ENCODE measurements at regions not wholly inside any gene's neighbourhood (a gene's known extent, or its start where the extent isn't known, plus 50 kb on each side); places are given as distances from the start of the nearest gene placed in this dataset.

DNA sequence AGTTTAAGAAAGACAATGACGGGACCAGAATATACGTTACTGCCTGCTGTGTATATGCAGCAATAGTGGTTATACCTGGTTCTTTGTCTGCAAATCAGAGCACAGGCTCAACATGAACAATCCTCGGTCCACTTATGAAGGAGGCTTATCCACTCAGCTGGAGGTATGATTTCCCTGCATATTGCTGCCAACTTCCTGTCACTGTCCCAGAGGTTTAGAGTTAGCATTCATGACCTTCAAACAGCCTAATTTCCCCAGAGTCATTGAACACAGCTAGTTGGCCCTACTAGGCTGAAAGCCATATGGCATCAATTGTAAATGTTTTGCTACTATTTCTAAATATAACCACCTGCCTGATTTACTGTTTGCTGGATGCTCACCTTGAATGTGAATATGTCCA lies 224.9 kb upstream of the ZNF717 start:
- DNase-seq (ENCODE audit: low spot score): no peak

DNA sequence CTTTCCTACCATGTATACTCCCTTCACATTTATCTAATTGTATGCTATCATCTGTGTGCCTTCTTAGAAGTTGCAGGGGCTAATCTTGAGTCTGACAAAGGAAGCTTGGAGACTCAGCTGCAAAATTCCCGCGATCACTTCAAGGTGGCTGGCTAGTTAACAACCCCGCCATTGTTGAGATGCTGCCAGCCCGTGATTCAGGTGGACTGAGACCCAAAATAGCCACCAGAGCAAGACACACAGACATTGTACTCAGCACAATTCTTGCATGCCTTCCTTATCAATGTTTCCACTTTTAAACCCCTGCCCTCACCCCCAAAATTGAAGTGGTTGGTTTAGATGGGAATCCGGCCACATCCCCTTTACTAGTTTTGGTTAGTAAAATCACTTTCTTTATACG lies 225.8 kb upstream of the ZNF717 start:
- no peak for DNase-seq (ENCODE audit: low spot score)

DNA sequence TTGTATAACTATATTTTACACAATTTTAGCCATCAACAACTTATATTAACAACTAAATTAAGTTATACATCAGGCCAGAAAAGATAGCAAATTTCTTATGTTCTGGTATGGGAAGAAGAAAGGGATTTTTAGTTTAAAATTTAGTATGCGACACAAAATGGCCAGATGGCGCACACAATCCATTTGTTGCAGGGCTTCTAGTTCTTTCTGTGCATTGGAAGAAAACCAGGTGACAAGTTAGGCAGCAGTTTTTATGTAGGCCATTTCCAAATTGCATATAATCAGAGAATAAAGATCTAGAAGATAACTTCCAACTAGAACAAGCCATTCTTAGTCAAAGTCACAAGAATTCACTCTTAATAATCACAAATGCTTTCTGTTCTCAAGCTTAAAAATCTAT lies 230.1 kb upstream of the ZNF717 start:
- DNase-seq (ENCODE audit: low spot score): no peak

DNA sequence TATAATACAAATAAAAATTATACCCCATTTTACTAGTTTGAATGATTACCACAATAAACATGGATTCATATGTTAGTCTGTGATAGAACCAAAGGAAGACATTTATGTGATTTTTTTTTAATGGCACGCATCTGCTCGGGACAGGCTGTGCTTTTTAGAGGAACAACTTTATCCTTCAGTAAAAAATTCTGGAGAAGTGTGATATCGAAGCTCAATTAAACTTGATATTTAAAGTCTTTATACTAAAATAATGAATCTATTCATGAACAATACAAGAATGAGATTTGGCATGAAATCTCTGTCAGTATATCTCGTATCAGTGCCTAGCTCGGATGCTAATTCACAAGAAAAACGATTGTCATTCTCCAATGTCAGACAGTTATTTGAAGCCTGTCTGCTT lies 230.8 kb upstream of the ZNF717 start:
- no peak for DNase-seq (ENCODE audit: low spot score)

DNA sequence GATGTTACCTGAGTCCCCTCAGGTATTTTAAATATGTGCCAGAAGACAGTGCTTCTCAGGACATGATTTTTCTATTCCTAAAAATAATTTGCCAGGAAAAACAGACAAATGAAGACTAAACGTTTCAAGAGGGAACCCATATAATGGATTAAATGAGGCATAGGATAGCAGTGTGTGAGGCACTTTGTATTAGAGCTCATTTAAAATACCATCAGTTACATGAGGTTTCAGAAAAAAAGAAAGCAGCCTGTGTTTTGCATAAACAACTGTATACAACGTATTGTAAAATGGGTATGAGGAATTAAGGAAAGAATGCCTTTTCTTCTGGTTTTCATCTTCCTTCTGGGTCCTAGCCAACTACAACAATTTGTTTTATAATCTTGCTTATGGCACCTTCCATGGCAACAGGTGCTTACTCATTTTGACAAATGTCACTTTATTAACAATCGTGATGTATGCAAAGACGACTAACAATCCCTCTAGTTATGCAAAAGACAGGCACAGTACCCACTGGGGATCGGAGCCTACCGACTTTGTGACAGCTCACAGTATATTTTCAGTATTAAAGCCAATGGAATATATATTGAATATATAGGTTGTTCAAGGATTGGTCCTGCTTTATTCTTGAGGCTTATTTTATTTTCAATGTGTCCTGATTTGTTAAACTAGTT lies 231.6 kb upstream of the ZNF717 start:
- DNase-seq (ENCODE audit: low spot score): no peak

GRCh38 chr3:76021376-76021775 lies 236.0 kb upstream of the ZNF717 start:
- DNase-seq (ENCODE audit: low spot score): no peak

DNA sequence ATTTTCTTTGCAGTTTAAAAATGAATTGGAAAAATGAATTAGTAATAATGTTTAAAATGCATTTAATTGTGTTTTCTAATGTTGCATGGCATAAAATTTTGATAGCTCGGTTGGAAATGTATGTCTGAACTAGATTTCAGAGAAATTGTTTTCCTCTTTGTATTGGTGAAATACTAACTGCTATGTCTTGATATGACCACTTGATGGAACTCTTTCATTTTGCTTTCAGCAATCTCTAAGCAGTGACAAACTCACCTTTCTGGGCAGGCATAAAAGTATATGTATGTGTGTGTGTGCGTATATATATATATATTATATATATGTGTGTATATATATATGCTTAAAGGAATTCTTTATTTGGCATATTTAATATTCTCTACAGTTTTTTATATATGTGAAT lies 239.3 kb upstream of the ZNF717 start:
- no peak for DNase-seq (ENCODE audit: low spot score)

DNA sequence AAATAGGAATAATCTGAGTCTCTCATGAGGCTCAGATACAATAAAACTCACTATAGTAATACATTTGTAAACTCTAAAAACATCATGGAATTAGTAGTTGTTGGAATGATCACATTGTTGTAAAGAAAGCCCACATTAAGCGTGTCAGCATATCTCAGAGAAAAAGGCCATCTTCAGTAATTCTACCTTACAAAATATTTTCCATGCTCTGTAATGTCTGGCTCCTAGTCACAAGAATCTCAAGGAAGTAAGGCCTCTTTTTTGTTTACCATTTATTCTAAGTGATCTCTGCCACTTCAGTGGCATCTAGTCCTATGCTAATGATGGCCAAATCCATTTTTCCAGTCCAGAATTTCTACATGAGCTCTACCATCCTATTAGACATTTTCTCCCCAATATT lies 240.2 kb upstream of the ZNF717 start:
- DNase-seq (ENCODE audit: low spot score): no peak

- DNase-seq (ENCODE audit: low spot score): no peak
Measured at GRCh38 chr3:76026379-76026778, 241.0 kb upstream of the ZNF717 start.

DNA sequence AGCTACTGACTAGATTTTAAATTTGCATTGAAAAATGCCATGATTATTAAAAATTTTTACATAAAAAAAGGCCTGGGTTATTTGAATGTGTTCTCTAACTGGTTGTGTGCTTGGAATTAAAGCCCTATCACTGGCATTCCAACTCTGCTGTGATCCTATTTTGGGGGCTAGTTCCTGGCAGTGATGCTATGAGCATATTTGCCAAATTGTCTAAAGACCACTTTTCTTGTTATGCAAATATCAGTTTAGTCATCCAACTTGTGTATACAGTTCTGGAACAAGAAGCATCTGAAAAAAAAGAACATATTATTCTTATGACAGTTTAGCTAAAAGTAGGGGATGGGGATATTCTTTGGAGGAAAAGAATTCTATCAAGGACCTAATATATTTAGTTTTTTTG lies 243.4 kb upstream of the ZNF717 start:
- DNase-seq (ENCODE audit: low spot score): no peak

DNA sequence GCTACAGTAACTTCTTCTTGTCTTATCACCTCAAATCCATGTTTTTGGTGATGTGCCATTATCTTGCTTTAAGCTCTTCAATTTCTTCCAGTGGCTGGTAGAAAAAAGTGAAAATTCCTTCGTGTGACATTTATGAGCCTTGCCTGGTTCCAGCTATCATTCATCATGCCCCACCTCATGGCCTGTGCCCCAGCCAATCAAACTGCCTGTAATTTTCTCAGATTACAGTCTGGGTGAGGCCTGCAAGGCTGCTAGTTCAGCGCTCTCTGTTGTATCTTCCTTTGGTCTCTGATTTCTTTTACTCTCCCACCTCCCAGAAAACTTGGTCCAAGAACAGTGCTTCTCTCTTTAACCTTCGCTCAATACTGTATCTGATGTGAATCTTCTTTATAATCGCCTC lies 249.3 kb upstream of the ZNF717 start:
- no peak for DNase-seq (ENCODE audit: low spot score)

DNA sequence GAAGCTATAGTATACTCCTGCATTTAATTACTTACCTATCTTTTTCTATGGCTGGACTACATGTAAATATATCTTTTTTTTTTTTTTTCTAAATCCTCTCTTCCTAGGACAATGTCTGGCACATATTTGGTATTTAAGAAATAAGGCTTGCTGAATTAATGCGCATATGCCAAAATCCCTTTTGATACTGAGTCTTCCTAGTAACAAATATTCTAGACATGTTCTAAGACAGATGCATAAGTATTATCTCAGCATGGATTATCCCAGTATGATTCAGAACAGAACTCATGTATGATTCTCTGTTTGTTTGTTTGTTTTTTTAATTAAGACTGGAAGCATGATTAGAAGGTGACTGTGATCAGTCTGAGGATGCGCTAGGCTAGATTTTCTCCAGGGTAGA lies 249.8 kb upstream of the ZNF717 start:
- DNase-seq (ENCODE audit: low spot score): no peak

DNA sequence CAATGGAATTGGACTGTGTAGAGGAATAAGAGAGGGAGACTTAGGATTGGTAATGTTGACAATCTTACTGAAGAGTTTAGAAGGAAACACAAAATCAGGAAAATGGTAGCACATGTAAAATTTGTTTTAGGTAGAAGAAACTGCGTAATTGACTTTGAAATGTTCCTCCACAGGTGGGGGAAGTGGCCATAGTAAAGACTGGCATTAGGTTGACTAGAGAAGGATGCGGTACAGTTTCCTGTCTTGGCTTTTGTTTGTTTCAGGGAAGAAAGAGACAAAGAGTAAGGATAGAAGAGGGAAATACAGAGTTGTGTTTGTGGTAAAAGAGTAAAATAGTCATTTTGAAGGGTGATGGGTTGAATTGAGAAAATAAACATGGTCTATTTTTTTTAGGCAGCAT lies 253.6 kb upstream of the ZNF717 start:
- no peak for DNase-seq (ENCODE audit: low spot score)

GRCh38 chr3:76039431-76039830 lies 254.1 kb upstream of the ZNF717 start:
- no peak for DNase-seq (ENCODE audit: low spot score)

- no peak for DNase-seq (ENCODE audit: low spot score)
Measured at GRCh38 chr3:76040946-76041345, 255.6 kb upstream of the ZNF717 start.

DNA sequence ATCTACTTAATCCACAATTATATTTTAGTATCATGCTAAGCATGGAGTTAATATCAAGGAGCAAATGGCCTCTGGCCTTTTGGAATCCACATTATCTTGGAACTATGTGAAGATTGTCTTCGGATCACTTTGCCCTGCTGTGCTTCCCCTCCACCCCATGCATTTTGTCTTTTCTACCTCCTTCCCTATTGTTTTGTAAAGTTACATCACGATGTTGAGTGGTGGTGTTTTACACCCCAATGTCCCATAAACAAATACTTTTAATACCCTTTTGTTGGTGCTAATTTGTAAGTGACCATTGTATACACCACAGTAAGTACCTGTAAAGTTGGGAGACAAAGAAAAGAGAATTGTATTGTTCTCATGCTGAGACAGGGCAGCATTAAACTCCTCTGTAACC lies 258.4 kb upstream of the ZNF717 start:
- DNase-seq (ENCODE audit: low spot score): no peak

- DNase-seq (ENCODE audit: low spot score): no peak
Measured at GRCh38 chr3:76044601-76045600, 259.6 kb upstream of the ZNF717 start.

- DNase-seq (ENCODE audit: low spot score): no peak
Measured at GRCh38 chr3:76047368-76047767, 262.0 kb upstream of the ZNF717 start.

- DNase-seq (ENCODE audit: low spot score): no peak
Measured at GRCh38 chr3:76049776-76050175, 264.4 kb upstream of the ZNF717 start.

- DNase-seq (ENCODE audit: low spot score): no peak
Measured at GRCh38 chr3:76051145-76051544, 265.8 kb upstream of the ZNF717 start.

- no peak for DNase-seq (ENCODE audit: low spot score)
Measured at GRCh38 chr3:76054404-76054803, 269.1 kb upstream of the ZNF717 start.

- DNase-seq (ENCODE audit: low spot score): no peak
Measured at GRCh38 chr3:76061654-76062053, 276.3 kb upstream of the ZNF717 start.

- DNase-seq (ENCODE audit: low spot score): no peak
Measured at GRCh38 chr3:76063019-76063418, 277.7 kb upstream of the ZNF717 start.

- DNase-seq (ENCODE audit: low spot score): no peak
Measured at GRCh38 chr3:76063811-76064210, 278.5 kb upstream of the ZNF717 start.

All from HuH-7.5 (cell line).